ENCODE measurements at regions not wholly inside any gene's neighbourhood (a gene's known extent, or its start where the extent isn't known, plus 50 kb on each side); places are given as distances from the start of the nearest gene placed in this dataset.

- Histone ChIP-seq H2BK120ac (replicated peaks; ENCODE audit: low read depth, low read length) (no peak overlapping the region), H3K27me3 (replicated peaks in 1 of 4; ENCODE audit: control insufficient read depth in 3 of 4, extremely low read depth in 1 of 4, insufficient read depth in 3 of 4, low read length in 3 of 4) (no peaks in the 10 kb centered on the region), H3K79me1 (ENCODE audit: low read depth, low read length) (no peaks in the 10 kb centered on the region), H2BK20ac (ENCODE audit: low read length) (no peak overlapping the region), H2BK5ac (ENCODE audit: low read depth, low read length) (no peak overlapping the region), H4K20me1 (replicated peaks in 1 of 2; ENCODE audit: control insufficient read depth in 1 of 2, insufficient read depth in 2 of 2, low read length in 2 of 2) (no peaks in the 10 kb centered on the region), H3K4me1 (replicated peaks in 1 of 4; ENCODE audit: control insufficient read depth in 3 of 4, insufficient read depth in 4 of 4, low read length in 3 of 4) (peaks cover 0 to 3% (median 0%) of the 10 kb centered on the region in 4 experiments; a peak in 1 of 7 replicates), H3K9me3 (ENCODE audit: insufficient read depth in 2 of 2, low read depth in 1 of 2, low read length in 1 of 2) (no peaks in the 10 kb centered on the region), H3K4ac (replicated peaks; ENCODE audit: insufficient read length, low read depth, low read length) (no peak overlapping the region), H3K9ac (replicated peaks in 1 of 4; ENCODE audit: extremely low read depth in 1 of 4, low read depth in 3 of 4, low read length in 3 of 4) (no peak overlapping the region), H2BK15ac (ENCODE audit: low read length) (no peak overlapping the region), H3K36me3 (ENCODE audit: control insufficient read depth in 2 of 4, insufficient read depth in 4 of 4, low read length in 3 of 4) (no peaks in the 10 kb centered on the region), H3K56ac (replicated peaks; ENCODE audit: insufficient read length, low read depth, low read length) (no peak overlapping the region), H4K91ac (replicated peaks; ENCODE audit: insufficient read length, low read length) (no peak overlapping the region), H4K5ac (ENCODE audit: insufficient read length, low read depth, low read length) (no peak overlapping the region), H3K14ac (ENCODE audit: insufficient read length) (no peak overlapping the region), H3K4me2 (ENCODE audit: insufficient read depth in 1 of 2, low read depth in 2 of 2, low read length in 2 of 2) (no peak overlapping the region), H2AFZ (ENCODE audit: low read length) (no peak overlapping the region), H2BK12ac (ENCODE audit: low read depth, low read length) (no peak overlapping the region), H3K18ac (ENCODE audit: extremely low read depth, low read length) (no peak overlapping the region), H4K8ac (ENCODE audit: extremely low read depth, insufficient read depth, low read length) (no peak overlapping the region), H2AK5ac (ENCODE audit: low read depth, low read length) (no peak overlapping the region), H3K23ac (ENCODE audit: insufficient read length) (no peak overlapping the region), H3K23me2 (ENCODE audit: low read depth, low read length) (no peaks in the 10 kb centered on the region), H3K4me3 (ENCODE audit: extremely low read depth in 1 of 4, insufficient read depth in 2 of 4, low read depth in 3 of 4, low read length in 4 of 4) (no peak overlapping the region), H3K27ac (ENCODE audit: low read depth, low read length) (no peak overlapping the region), H3K79me2 (ENCODE audit: control insufficient read depth in 1 of 2, insufficient read depth in 2 of 2, low read length in 2 of 2) (no peaks in the 10 kb centered on the region)
- DNase-seq (ENCODE audit: low read depth in 1 of 2, low spot score in 2 of 2): no peak
- ChIA-PET POLR2A (ENCODE audit: partially characterized antibody) (no interaction called here), CTCF (ENCODE audit: partially characterized antibody) (no interaction called here)
- TF ChIP-seq SIRT6 (IDR thresholded peaks at IDR 0.05; ENCODE audit: low read length) (no peak), SP4 (IDR thresholded peaks at IDR 0.05; ENCODE audit: low read length) (no peak), SP2 (IDR thresholded peaks at IDR 0.05; ENCODE audit: low read length) (no peak), TAF1 (IDR thresholded peaks at IDR 0.05; ENCODE audit: low read depth, low read length) (no peak), BRCA1 (IDR thresholded peaks at IDR 0.05; ENCODE audit: low read depth, low read length) (no peak), RFX5 (IDR thresholded peaks at IDR 0.05; ENCODE audit: borderline replicate concordance, low read depth, low read length) (no peak), POU5F1 (IDR thresholded peaks at IDR 0.05; ENCODE audit: low read depth, low read length) (no peak), CTCF (IDR thresholded peaks at IDR 0.05; ENCODE audit: control extremely low read depth in 1 of 3, insufficient read depth in 1 of 3, low read depth in 1 of 3, low read length in 3 of 3) (no peak), YY1 (IDR thresholded peaks at IDR 0.05; ENCODE audit: low read depth, low read length) (no peak), JUND (IDR thresholded peaks at IDR 0.05; ENCODE audit: low read length) (no peak), CBX5 (IDR thresholded peaks at IDR 0.05; ENCODE audit: low read depth, low read length) (no peak)
- FAIRE-seq: no peak
These were observed 1513.2 kb downstream of the ARAP2 start for GRCh38 chr4:34731070-34731469.
